ENCODE measurements at regions not wholly inside any gene's neighbourhood (a gene's known extent, or its start where the extent isn't known, plus 50 kb on each side); places are given as distances from the start of the nearest gene placed in this dataset.

DNA sequence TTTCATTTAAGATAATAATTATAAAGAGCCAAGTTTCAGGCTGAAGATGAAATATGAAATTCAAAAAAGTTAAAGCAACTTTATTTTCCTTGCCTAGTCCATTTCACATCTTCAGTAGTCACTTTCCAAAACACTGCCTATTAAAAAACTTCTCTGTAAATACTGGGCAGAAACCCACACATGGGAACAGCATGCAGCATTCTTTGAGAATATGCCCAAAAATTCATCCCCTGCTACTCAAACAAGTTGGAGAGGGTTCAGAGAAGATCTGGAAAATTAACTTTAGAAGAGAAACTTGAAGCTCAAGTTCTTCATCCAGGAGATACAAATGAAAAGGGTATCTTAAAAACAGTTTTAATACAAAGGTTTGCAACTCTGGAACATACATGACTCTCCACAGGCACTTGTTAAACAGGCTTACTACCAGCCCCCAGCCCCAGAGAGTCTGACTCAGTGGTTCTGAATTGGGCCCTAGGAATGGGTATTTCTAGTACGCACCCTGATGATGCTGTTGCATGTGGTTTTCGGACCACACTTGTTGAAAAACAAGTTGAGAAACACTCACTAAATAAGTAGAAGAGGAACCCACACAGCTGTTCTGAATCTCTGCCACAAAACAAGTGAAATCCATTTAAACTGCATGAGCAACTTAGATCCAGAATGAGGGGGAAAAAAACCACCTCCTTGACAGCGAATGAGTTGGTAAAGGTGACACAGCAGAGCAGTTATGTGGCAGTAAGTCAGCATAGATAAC lies 329.1 kb downstream of the SATB2 start:
- no peak overlapping the region for H3K4me3 ChIP-seq
- H3K27me3 ChIP-seq: no peaks in the 10 kb centered on the region
- no peak overlapping the region for H3K27ac ChIP-seq (replicated peaks in 1 of 4)
- DNase-seq (ENCODE audit: extremely low spot score): no peak
- TF ChIP-seq POLR2A (IDR thresholded peaks at IDR 0.05; ENCODE audit: low read depth) (no peak), POLR2AphosphoS5 (IDR thresholded peaks at IDR 0.05) (no peak), EP300 (IDR thresholded peaks at IDR 0.05) (no peak)
- intact Hi-C loops (cut with DNase I): no loop called here
- no peaks in the 10 kb centered on the region for H3K4me1 ChIP-seq
- 76% methylated on average over 3 of the region's 3 CpGs for WGBS
- no peaks in the 10 kb centered on the region for H3K9me3 ChIP-seq
- no peaks in the 10 kb centered on the region for H3K36me3 ChIP-seq

DNA sequence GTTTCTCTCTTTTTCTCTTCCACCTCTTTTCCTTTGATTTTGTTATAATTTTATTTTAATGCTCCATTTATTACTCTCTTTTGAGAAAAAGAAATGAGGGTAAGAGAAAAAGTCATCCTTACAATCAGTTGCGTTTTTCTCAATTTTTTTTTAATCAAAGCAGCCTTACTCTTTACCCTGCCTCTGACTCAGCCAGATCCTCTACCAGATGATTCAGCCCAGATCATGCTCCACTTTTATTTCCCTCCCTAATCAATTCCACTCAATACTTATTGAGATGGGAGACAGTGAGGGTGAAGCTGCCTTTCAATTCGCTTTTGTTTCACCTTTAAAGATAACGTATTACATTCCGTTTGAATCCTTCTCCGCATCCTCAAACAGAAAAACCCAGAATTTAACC lies 337.9 kb downstream of the SATB2 start:
- no peaks in the 10 kb centered on the region for H3K36me3 ChIP-seq
- H3K27ac ChIP-seq (replicated peaks in 1 of 4): no peak overlapping the region
- H3K4me3 ChIP-seq: no peak overlapping the region
- 92% methylated on average over 5 of the region's 5 CpGs for WGBS
- intact Hi-C loops (cut with DNase I): no loop called here
- no peak for DNase-seq (ENCODE audit: extremely low spot score)
- H3K27me3 ChIP-seq: no peaks in the 10 kb centered on the region
- TF ChIP-seq POLR2AphosphoS5 (IDR thresholded peaks at IDR 0.05) (no peak), EP300 (IDR thresholded peaks at IDR 0.05) (no peak), POLR2A (IDR thresholded peaks at IDR 0.05; ENCODE audit: low read depth) (no peak)
- TF ChIP-seq, protein P1, sequence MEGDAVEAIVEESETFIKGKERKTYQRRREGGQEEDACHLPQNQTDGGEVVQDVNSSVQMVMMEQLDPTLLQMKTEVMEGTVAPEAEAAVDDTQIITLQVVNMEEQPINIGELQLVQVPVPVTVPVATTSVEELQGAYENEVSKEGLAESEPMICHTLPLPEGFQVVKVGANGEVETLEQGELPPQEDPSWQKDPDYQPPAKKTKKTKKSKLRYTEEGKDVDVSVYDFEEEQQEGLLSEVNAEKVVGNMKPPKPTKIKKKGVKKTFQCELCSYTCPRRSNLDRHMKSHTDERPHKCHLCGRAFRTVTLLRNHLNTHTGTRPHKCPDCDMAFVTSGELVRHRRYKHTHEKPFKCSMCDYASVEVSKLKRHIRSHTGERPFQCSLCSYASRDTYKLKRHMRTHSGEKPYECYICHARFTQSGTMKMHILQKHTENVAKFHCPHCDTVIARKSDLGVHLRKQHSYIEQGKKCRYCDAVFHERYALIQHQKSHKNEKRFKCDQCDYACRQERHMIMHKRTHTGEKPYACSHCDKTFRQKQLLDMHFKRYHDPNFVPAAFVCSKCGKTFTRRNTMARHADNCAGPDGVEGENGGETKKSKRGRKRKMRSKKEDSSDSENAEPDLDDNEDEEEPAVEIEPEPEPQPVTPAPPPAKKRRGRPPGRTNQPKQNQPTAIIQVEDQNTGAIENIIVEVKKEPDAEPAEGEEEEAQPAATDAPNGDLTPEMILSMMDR (IDR thresholded peaks at IDR 0.05): no peak
- no peaks in the 10 kb centered on the region for H3K4me1 ChIP-seq
- H3K9me3 ChIP-seq: no peaks in the 10 kb centered on the region

DNA sequence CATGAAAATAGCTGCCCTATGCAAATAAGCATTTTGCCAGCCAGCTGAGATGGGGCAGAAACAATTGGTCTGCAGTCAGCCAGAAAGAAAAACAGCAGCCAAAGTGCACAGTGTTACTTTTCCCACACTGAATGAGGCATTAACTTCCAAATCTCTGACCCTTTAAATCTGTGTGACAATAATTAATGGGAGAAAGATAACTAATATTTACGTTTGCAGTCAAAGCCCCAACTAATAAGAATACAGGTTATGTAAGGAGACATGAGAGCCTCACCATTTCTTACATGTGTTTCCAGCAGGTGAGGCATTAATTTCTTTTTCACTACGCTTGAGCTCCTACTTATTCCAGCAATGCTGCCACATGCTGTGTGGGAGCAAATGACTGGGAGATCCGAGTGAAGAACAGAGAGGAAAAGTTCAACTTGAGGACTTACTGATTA lies 339.0 kb downstream of the SATB2 start:
- no peaks in the 10 kb centered on the region for H3K4me1 ChIP-seq
- no peak for TF ChIP-seq POLR2AphosphoS5 (IDR thresholded peaks at IDR 0.05)
- TF ChIP-seq, protein P1 (IDR thresholded peaks at IDR 0.05): no peak
- no peak for TF ChIP-seq POLR2A (IDR thresholded peaks at IDR 0.05; ENCODE audit: low read depth)
- no peak for TF ChIP-seq EP300 (IDR thresholded peaks at IDR 0.05)
- 50% methylated on average over 3 of the region's 3 CpGs for WGBS
- no peaks in the 10 kb centered on the region for H3K9me3 ChIP-seq
- no peak for DNase-seq (ENCODE audit: extremely low spot score)
- intact Hi-C loops (cut with DNase I): no loop called here
- H3K36me3 ChIP-seq: no peaks in the 10 kb centered on the region
- H3K27me3 ChIP-seq: no peaks in the 10 kb centered on the region
- H3K27ac ChIP-seq (replicated peaks in 1 of 4): no peak overlapping the region
- H3K4me3 ChIP-seq: no peak overlapping the region

DNA sequence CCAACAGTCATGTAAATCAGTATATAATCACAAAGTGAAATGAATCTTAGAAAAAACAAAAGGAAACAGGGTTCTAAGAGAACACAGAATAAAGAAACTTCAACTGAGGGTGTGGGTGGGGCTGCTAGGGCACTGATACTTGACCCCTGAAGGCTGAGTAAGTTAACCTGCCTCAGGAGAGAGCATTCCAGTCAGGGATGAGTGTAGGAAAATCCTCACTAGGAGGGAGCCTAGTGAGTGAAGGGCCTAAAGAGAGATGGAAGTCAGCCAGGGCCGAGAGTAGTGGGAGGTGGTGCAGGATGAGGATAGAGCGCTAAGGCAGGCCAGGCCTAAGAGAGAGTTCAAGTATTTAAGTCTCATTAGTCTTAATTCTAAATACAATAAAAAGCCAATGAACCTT lies 342.6 kb downstream of the SATB2 start:
- no peaks in the 10 kb centered on the region for H3K27me3 ChIP-seq
- H3K27ac ChIP-seq (replicated peaks in 1 of 4): no peak overlapping the region
- H3K4me1 ChIP-seq: no peaks in the 10 kb centered on the region
- no peak for DNase-seq (ENCODE audit: extremely low spot score)
- no peaks in the 10 kb centered on the region for H3K36me3 ChIP-seq
- 77% methylated on average over 2 of the region's 2 CpGs for WGBS
- intact Hi-C loops (cut with DNase I): no loop called here
- no peaks in the 10 kb centered on the region for H3K9me3 ChIP-seq
- H3K4me3 ChIP-seq: no peak overlapping the region
- TF ChIP-seq EP300 (IDR thresholded peaks at IDR 0.05): no peak
- TF ChIP-seq POLR2A (IDR thresholded peaks at IDR 0.05; ENCODE audit: low read depth): no peak
- TF ChIP-seq POLR2AphosphoS5 (IDR thresholded peaks at IDR 0.05): no peak

DNA sequence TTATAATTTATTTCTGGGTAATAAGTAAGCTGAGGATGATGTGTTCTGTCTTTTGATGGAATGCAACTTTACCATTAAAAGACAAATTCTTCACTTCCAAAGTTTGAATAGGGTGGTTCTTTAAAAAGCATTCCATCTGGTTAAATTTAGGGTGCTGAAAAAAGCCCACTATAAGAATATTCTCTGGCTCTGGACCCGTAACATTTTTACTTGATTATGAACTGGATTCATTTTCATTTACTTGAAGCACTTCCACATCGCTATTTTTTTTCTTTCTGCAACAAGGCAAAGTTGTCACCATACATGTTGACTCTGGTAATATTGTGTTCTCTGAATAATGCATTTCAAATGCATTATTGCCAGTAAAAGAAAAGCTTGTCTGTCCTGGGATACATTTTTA lies 344.6 kb downstream of the SATB2 start:
- DNase-seq (ENCODE audit: extremely low spot score): no peak
- Histone ChIP-seq H3K27me3 (no peaks in the 10 kb centered on the region), H3K4me3 (no peak overlapping the region), H3K9me3 (no peaks in the 10 kb centered on the region), H3K4me1 (no peaks in the 10 kb centered on the region), H3K27ac (replicated peaks in 1 of 4) (no peak overlapping the region), H3K36me3 (no peaks in the 10 kb centered on the region)
- TF ChIP-seq POLR2A (IDR thresholded peaks at IDR 0.05; ENCODE audit: low read depth) (no peak), POLR2AphosphoS5 (IDR thresholded peaks at IDR 0.05) (no peak), EP300 (IDR thresholded peaks at IDR 0.05) (no peak)
- TF ChIP-seq, protein P1 (IDR thresholded peaks at IDR 0.05): no peak
- 85% methylated on average over 2 of the region's 2 CpGs for WGBS
- intact Hi-C loops (cut with DNase I): no loop called here

Data from esophagus muscularis mucosa (tissue), 4 donors.